Stimulated activated CD4-positive, alpha-beta T cell treated with anti-CD3 and anti-CD28 coated beads, Interleukin-4, amount 100 ng/mL, for 24 hours (primary cell): ENCODE measurements at regions not wholly inside any gene's neighbourhood (a gene's known extent, or its start where the extent isn't known, plus 50 kb on each side); places are given as distances from the start of the nearest gene placed in this dataset.

ENCODE experiments used
- DNase-seq: peaks from one replicate; pipeline ENCODE4 v3.0.0-alpha.2; 2020

DNA sequence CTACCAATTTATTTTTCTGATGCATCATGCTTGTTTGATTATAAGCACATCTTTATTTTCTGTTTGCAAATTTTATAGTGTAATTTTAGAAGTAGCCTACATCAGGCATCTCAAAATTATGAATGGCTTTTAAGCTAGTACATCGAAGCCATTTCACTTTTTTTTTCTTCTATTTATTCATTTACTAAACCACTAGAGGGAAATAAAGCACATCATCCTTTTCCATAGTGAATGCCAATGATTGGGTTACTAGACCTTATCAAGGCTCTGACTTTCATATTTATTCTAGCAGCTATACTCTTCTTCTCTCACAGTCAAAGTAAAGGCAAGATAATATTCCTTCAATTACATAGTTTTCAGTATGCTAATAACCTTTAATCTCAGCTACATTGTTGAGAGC lies 736.4 kb upstream of the LRFN5 start:
- DNase-seq = no peak

GRCh38 chr14:40859055-40859454 lies 747.6 kb upstream of the LRFN5 start:
- DNase-seq = no peak

- DNase-seq = no peak
These were observed 751.3 kb upstream of the LRFN5 start for GRCh38 chr14:40855343-40855742.

DNA sequence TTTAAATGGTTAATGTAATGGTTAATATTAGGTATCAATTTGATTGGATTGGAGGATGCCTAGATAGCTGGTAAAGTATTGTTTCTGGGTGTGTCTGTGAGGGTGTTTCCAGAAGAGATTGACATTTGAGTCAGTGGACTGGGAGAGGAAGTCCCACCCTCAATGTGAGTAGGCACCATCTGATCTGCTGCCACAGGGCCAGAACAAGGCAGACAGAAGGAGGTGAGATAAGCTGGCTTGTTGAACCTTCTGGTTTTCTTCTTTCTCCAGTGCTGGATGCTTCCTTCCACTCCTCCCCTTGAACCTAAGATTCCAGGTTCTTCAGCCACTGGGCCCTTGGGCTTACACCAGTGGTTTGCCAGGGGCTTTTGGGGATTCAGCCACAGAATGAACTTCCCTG lies 756.5 kb upstream of the LRFN5 start:
- no peak for DNase-seq

DNA sequence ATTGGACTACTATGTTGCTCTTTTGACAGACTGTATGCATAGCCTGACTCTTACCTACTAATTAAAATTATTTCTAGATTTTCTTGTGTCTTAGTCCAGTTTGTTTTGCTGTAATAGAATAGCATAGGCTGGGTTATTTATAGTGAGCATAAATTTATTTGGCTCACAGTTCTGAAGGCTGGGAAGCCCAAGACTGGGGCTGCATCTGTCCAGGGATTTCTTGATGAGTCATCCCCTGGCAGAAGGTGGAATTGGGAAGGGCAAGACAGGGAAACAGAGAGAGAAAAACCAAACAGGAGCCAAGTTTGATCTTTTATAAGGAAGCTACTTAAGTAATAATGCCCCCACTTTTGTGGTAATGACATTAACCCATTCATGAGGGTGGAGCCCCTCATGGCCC lies 759.2 kb upstream of the LRFN5 start:
- no peak for DNase-seq

DNA sequence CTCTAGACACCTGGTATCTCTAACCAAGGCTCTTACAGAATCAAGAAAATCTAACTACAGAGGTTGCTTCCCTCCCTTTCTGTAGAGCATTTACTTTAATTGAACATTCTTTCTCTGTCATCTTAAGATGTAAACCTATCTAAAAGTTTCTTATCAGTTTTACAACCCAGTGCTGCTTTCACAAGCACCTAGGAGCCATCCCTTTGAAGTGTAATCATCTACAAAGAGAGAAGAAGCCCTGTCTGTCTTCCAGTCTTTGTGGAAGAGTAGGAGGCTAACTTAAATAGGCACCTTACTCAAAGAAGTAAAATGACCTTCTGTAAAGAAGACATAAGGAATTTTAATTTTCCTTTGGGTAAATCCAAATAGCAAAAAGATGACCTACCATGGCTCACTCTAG lies 763.9 kb upstream of the LRFN5 start:
- no peak for DNase-seq

DNA sequence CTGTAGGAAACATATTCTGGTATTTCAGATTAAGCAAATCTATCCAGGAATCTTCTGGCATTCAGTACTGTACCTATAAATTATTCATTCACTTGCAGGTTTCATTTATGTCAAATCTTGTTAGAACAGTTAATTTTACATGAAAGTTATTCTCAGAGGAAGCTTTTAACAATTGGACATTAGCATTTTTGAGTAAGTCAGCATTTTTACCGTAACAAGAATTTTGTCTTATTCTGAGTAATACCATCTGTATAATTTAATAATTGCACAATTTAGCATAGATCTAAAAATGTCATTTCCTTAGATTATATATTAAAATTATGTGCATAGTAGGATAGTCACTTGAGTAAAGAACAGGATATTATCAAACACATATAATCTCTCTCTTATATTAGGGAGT lies 764.8 kb upstream of the LRFN5 start:
- DNase-seq = no peak

DNA sequence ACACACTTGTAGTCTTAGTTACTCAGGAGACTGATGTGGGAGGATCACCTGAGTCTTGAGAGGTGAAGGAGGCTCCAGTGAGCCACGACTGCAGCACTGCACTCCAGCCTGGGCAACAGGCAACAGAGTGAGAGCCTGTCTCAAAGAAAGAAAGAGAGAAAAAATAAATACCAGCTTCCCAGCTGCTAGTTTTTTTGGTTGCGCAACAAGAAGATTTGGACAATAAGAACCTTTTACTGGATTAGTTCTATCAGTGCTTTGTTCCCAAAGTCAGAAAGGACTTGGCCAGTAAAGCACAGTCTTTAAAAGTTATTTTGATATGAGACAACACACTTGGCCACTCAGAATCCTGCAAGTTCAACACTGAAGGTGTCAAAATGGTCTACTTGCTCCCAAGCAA lies 768.1 kb upstream of the LRFN5 start:
- no peak for DNase-seq

GRCh38 chr14:40806471-40806870 lies 800.2 kb upstream of the LRFN5 start:
- DNase-seq = no peak

DNA sequence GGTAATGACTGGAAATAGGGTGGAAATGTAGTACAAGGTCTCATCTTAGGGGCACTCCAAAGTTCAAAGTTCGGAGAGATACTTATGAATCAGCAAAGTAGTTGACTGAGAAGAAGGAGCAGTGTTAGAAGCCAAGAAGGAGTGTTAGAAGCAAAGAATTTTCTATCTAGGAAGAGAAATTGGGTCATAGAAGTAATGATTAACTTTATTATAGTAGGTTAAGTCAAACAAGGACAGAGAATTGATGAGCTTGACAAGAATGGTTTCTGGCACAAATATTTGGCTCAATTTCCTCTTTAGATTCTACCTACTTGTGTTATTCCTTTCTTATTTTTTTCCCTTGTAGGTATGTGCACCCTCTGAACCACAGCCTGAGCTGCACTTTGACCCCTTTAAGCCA lies 810.5 kb upstream of the LRFN5 start:
- DNase-seq = no peak

DNA sequence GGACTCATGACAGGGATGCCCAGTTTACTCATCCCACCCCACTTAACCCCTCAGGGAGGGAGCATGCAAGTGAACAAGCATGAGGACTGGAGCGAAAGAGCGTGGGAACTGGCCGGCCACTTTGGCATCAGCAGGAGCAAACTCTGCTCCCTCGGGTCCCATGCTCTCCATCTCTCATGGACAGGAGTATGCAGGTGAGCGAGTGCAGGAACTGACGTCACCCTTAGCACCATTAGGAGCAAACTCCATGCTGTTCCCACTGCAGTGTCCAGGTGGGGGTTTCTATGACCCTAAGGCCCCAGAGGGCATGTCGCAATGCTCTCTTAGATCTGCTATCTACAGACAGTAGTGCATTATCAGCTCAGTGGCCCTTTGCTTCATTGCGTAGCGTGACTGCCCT lies 821.8 kb upstream of the LRFN5 start:
- no peak for DNase-seq

DNA sequence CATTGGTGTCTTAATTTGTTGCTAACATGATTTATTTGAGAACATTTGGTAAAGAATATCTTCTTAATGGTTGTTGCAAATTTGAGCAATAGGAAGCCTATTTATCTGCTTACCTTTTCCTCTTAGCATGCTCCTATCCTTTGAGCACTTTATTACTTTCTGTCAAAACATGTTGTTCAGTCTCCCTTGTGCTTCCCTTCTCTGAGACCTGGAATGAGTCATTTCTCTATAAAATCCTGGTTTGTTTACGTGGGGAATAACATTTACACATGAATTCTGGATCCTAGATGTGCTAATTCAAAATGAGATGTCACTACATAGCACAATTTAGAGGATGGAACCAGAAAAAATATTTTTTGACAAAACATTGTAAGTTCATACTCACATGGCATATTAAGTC lies 844.0 kb upstream of the LRFN5 start:
- DNase-seq = no peak

GRCh38 chr14:40762177-40762576 lies 844.5 kb upstream of the LRFN5 start:
- DNase-seq = no peak

GRCh38 chr14:40760704-40761103 lies 846.0 kb upstream of the LRFN5 start:
- DNase-seq = no peak

DNA sequence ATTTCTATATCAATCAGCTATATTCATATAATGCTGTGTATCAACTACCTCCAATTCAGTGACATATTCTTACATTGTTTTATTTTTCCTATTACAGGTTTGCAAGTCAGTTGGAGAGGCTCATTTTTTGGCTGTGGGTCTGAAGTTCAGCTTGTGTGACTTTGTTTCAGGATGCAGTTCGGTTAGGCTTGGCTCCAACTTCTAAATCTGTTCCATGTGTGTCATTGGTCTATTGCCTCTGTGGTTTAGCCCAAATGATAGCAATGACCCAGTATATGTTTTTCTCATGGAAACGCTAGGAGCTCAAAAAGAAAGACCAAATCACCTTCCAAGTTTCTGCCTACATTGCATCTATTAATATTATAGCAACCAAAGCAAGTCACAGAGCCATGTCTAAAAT lies 848.6 kb upstream of the LRFN5 start:
- DNase-seq = no peak

GRCh38 chr14:40757376-40757950 lies 849.2 kb upstream of the LRFN5 start:
- DNase-seq = no peak

GRCh38 chr14:40733206-40733605 lies 873.5 kb upstream of the LRFN5 start:
- DNase-seq = no peak

DNA sequence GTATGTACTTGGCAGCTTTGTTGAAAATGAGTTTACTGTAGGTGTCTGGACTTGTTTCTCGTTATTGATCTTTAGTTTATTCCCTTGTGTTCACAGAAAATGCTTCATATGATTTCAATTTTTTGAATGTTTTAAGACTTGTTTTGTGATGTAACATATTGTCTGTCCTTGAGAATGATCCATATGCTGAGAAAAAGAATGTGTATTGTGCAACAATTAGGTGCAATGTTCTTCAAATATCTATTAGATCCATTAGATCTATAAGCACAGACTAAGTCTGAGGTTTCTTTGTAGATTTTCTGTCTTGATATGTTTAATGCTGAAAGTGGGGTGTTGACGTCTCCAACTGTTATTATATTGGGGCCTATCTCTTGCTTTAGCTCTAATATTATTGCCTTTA lies 879.6 kb upstream of the LRFN5 start:
- DNase-seq = no peak

DNA sequence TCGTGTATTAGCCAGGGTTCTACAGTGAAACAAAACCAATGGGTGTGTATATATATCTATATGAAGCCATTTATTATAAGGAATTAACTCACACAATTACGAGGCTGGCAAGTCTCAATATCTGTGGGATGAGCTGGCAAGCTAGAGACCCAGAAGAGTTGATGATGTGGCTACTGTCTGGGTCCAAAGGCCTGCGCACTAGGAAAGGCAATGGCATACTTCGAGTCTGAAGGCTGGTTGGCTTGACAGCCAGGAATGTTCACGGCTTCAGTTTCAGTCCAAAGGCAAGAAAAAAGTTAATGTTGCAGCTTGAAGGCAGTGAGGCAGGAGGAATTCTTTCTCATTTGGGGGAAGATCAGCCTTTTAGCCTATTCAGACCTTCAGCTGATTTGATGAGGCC lies 893.3 kb upstream of the LRFN5 start:
- DNase-seq = no peak

- no peak for DNase-seq
These were observed 909.4 kb upstream of the LRFN5 start for GRCh38 chr14:40697231-40697630.

DNA sequence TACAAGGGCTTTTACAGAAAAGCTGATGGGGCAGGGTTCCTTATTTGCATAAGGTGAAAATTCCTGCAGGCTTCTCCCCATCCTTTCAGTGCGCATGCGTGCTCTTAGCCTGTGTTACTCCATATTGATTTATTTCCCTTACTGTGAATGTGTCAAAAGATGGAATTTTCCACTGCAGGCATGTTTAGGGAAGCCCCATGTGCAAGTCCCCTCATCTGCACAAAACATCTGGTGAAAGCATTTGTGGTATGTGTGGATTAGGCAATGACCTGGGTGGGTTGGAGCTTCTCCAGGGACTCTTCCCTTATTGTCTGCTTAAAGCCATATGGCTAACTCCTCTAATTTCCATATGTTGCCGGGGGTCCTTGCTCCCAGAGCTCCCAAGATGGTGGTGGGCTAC lies 912.7 kb upstream of the LRFN5 start:
- DNase-seq = no peak

DNA sequence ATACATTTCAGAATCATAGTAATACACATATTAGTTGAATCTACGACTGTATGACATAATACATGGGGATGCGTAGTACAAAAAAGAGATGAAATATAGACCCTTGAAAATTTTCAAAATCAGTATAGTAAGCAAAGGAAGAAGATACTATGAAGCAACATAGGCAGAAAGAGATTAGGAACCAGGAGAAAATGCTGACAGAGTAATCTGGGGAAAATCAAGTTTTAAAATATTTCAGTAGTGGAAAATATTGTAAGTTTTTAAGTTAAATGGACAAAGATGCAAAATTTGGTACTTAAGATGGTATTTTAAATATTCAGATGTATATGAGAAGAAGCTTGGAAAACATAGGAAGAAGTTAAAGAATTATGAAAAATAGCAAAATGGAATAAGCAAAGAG lies 915.6 kb upstream of the LRFN5 start:
- no peak for DNase-seq

DNA sequence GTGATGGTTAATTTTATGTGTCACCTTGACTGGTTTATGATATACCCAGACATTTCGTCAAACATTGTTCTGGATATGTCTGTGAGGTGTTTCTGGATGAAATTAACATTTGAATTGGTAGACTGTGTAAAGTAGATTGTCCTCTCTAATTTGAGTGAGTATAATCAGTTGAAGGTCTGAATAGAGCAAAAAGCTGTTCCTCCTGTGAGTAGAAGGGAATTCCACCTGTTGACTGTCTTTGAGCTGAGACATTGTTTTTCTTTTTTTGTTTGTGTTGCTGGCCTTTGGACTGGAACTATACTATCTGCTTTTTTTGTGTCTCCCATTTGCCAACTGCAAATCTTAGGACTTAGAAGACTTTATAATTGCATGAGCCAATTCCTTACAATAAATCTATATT lies 920.9 kb upstream of the LRFN5 start:
- no peak for DNase-seq

GRCh38 chr14:40684328-40684727 lies 922.3 kb upstream of the LRFN5 start:
- no peak for DNase-seq

- DNase-seq = no peak
These were observed 924.4 kb upstream of the LRFN5 start for GRCh38 chr14:40682131-40682913.
